ENCODE measurements at regions not wholly inside any gene's neighbourhood (a gene's known extent, or its start where the extent isn't known, plus 50 kb on each side); places are given as distances from the start of the nearest gene placed in this dataset.

DNA sequence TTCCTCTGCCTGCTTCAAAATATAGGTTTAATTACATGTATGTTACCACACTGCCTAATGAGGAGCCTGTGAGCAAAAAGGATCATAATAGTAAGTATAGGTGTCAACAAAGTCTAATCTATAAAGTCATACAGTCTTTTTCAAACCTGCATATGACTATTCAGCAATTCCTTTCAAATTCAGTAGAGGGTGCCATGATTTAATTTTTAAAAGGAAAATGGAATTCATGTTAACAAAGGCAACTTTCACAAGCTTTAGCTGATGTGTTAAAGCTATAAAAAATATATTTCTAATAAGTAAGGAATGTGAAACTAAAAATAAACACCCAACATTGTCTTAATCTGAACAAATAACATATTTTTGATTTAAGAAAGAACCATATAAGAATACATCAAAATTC is 52.1 kb downstream of the MPP7 start:
- Histone ChIP-seq H3K27ac (replicated peaks) (no peak overlapping the region), H3K4me3 (no peak overlapping the region), H3K4me1 (peaks cover 21% of the 10 kb centered on the region), H3K9me3 (replicated peaks) (no peaks in the 10 kb centered on the region), H3K36me3 (no peaks in the 10 kb centered on the region), H3K27me3 (ENCODE audit: low read depth) (no peaks in the 10 kb centered on the region)
- DNase-seq, result no peak
- TF ChIP-seq, protein P1, sequence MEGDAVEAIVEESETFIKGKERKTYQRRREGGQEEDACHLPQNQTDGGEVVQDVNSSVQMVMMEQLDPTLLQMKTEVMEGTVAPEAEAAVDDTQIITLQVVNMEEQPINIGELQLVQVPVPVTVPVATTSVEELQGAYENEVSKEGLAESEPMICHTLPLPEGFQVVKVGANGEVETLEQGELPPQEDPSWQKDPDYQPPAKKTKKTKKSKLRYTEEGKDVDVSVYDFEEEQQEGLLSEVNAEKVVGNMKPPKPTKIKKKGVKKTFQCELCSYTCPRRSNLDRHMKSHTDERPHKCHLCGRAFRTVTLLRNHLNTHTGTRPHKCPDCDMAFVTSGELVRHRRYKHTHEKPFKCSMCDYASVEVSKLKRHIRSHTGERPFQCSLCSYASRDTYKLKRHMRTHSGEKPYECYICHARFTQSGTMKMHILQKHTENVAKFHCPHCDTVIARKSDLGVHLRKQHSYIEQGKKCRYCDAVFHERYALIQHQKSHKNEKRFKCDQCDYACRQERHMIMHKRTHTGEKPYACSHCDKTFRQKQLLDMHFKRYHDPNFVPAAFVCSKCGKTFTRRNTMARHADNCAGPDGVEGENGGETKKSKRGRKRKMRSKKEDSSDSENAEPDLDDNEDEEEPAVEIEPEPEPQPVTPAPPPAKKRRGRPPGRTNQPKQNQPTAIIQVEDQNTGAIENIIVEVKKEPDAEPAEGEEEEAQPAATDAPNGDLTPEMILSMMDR (IDR thresholded peaks at IDR 0.05; ENCODE audit: borderline replicate concordance), result peak; percentile 65
- intact Hi-C loops (cut with micrococcal nuclease), result loop anchor here (5.0 kb wide), 1 partner anchor 132 kb away; no protein-coding TSS in a partner anchor

GRCh38 chr10:28250358-28250757 is 52.5 kb downstream of the MPP7 start:
- no peaks in the 10 kb centered on the region for H3K27me3 ChIP-seq (ENCODE audit: low read depth)
- TF ChIP-seq, protein P1 (IDR thresholded peaks at IDR 0.05; ENCODE audit: borderline replicate concordance), result no peak
- peaks cover 21% of the 10 kb centered on the region for H3K4me1 ChIP-seq
- no peak overlapping the region for H3K27ac ChIP-seq (replicated peaks)
- H3K9me3 ChIP-seq (replicated peaks), result no peaks in the 10 kb centered on the region
- H3K36me3 ChIP-seq, result no peaks in the 10 kb centered on the region
- intact Hi-C loops (cut with micrococcal nuclease), result loop anchor here (5.0 kb wide), 1 partner anchor 132 kb away; no protein-coding TSS in a partner anchor
- DNase-seq, result no peak
- no peak overlapping the region for H3K4me3 ChIP-seq

GRCh38 chr10:28249512-28249911 is 53.4 kb downstream of the MPP7 start:
- DNase-seq, result no peak
- Histone ChIP-seq H3K27ac (replicated peaks) (no peak overlapping the region), H3K9me3 (replicated peaks) (no peaks in the 10 kb centered on the region), H3K36me3 (no peaks in the 10 kb centered on the region), H3K27me3 (ENCODE audit: low read depth) (no peaks in the 10 kb centered on the region), H3K4me3 (no peak overlapping the region), H3K4me1 (peaks cover 15% of the 10 kb centered on the region)
- intact Hi-C loops (cut with micrococcal nuclease), result no loop called here
- TF ChIP-seq, protein P1 (IDR thresholded peaks at IDR 0.05; ENCODE audit: borderline replicate concordance), result no peak

- H3K4me1 ChIP-seq, result peaks cover 12% of the 10 kb centered on the region
- H3K27ac ChIP-seq (replicated peaks), result no peak overlapping the region
- no peaks in the 10 kb centered on the region for H3K36me3 ChIP-seq
- no peak overlapping the region for H3K4me3 ChIP-seq
- H3K9me3 ChIP-seq (replicated peaks), result no peaks in the 10 kb centered on the region
- no peaks in the 10 kb centered on the region for H3K27me3 ChIP-seq (ENCODE audit: low read depth)
- no peak for DNase-seq
- intact Hi-C loops (cut with micrococcal nuclease), result no loop called here
- TF ChIP-seq, protein P1 (IDR thresholded peaks at IDR 0.05; ENCODE audit: borderline replicate concordance), result no peak
These were observed 54.8 kb downstream of the MPP7 start for GRCh38 chr10:28248092-28248491.

DNA sequence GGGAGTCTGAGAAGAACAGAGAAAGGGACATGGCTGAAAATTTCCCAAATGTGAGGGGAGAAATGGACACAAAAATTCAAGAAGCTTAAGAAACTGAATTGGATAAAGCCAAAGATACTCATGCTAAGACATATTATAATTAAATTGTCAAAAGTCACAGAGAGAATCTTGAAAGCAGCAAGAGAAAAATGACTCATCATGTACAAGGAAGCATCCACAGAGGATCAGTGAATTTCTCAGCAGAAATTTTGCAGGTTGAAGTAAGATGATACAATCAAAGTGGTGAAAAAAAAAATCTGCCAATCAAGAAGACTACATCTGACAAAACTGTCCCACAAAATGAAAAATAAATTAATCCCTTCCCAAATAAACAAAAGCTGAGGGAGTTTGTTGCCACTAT is 56.8 kb downstream of the MPP7 start:
- H3K27ac ChIP-seq (replicated peaks), result no peak overlapping the region
- intact Hi-C loops (cut with micrococcal nuclease), result no loop called here
- DNase-seq, result no peak
- no peaks in the 10 kb centered on the region for H3K36me3 ChIP-seq
- TF ChIP-seq, protein P1 (IDR thresholded peaks at IDR 0.05; ENCODE audit: borderline replicate concordance), result no peak
- peaks cover 10% of the 10 kb centered on the region for H3K4me1 ChIP-seq
- H3K4me3 ChIP-seq, result no peak overlapping the region
- H3K9me3 ChIP-seq (replicated peaks), result no peaks in the 10 kb centered on the region
- H3K27me3 ChIP-seq (ENCODE audit: low read depth), result no peaks in the 10 kb centered on the region

Measured in left ventricle myocardium inferior (tissue), 1 donor.